HG03280 (cell line): ENCODE measurements at regions not wholly inside any gene's neighbourhood (a gene's known extent, or its start where the extent isn't known, plus 50 kb on each side); places are given as distances from the start of the nearest gene placed in this dataset.

ENCODE experiments used
- ATAC-seq: cut with Tn5 transposase; IDR thresholded peaks from one replicate; pipeline ENCODE4 v1.9.1; 2021; ENCODE audit warnings: mild to moderate bottlenecking, moderate library complexity; ENCODE audit not compliant: unreplicated experiment

GRCh38 chr6:50214937-50215336 is 165.2 kb upstream of the DEFB112 start:
- no peak for ATAC-seq

DNA sequence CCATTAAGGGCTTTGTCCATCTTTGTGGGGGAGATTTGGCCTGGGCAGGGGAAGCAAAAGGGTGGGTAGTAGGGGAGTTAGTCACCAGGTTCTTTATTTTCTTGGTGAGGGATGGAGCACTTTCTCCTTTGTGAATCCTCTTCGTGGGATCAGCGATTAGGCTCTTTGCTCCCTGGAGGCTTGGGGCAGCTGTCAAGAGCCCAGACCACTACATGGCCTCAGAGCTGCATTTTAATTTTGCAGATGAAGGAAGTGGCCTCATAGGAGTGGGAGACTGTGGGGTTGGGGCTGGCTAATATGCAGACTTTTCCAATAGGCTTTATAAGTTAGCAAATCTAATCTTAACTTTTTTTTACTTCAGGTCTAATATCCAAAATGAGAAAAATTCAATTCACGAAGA is 168.1 kb upstream of the DEFB112 start:
- no peak for ATAC-seq

GRCh38 chr6:50236164-50236563 is 186.4 kb upstream of the DEFB112 start:
- ATAC-seq: no peak

DNA sequence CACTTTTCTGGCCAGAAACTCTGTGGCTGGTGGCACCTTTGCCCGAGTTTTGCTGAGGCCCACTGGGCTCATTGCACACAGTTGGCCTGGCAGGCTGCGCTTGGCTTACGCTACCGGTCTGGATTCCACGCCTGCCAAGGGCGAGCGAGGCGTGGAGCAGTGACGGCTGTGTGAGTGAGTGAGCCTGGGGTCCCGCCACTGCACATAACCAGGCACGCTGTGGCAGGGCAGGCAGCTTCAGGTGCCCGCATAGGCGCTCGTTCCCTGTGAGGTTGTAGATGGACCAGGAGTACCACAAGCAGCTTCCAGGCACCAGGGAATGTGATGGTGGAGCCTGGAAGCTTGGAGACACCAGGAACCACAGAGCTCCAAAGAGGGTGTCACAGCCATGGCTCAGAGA is 190.1 kb upstream of the DEFB112 start:
- ATAC-seq: no peak

GRCh38 chr6:50240986-50241385 is 191.3 kb upstream of the DEFB112 start:
- no peak for ATAC-seq

DNA sequence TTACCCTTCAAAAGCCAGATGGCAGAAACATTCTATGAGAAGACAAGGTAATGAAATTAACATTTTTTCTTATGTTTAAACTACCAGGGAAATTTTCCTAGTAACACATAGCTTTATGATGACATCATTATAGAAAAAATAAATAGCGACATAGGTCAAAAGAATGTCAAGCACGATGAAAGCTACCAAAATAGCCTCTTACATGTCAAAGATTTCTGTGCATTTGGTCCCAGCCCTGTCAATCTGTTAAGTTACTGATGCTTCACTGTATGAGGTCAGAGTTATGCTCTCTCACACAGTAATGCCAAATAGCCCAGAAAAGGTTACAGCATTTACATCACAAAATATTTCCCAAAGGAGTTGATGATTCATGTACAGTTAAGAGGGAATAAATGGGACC is 199.8 kb upstream of the DEFB112 start:
- no peak for ATAC-seq

- ATAC-seq: no peak
These were observed 207.6 kb upstream of the DEFB112 start for GRCh38 chr6:50257322-50257721.

GRCh38 chr6:50259903-50260302 is 210.2 kb upstream of the DEFB112 start:
- ATAC-seq: no peak

- ATAC-seq: no peak
These were observed 215.4 kb upstream of the DEFB112 start for GRCh38 chr6:50264995-50265571.

DNA sequence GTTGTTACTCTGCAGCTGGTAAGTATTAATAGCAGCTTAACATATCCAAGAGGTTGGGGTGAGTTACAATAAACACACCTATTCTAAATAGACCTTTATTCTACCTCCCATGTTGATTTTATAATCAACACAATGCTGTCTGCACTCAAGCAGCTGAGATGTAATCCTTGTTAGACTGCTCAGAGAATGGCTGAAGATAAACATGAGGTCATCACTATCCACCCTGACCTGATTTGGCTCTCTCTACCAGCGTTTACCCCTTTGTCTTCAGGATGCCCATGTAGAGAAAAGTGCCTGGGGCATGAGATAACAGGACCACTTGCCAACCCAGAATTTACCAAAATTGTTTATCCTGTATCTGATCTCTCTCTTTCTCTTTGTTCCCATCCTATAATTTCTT is 220.7 kb upstream of the DEFB112 start:
- ATAC-seq: no peak

DNA sequence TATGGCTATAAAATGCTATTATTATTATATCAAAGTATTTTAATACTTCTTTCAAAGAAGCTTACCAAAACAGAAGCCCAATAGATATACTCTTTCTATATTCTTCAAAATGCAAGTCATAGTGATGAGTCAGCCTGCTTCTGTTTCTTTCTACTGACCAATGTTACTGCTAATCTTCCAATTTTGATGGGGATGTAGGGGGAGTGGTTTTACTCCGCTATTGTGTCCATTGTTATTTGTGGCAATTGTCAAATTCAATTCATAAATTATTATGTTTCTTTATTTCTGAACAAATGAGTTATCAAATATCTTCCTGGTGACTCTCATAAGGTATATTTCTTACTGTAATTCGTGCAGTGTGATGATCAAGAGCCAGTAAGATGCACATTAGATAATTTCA is 221.5 kb upstream of the DEFB112 start:
- ATAC-seq: no peak

DNA sequence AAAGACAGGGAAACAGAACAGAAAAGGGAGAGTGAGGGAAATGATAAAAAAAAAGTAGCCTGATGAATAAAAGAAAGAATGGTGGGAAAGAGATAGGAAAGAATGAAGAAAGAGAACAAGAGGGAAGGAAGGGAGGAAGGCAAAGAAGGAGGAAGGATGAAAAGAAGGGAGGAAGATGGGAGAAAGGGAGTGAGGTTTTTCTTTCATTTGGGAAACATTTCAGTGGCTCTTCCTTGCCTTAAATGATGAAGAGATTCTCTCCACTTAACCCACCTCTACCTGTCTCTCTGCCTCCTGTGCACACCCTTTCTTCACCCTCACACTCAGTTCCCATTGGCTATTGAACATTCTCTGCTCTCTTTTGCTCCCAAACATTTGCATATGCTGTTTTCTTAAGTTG is 222.1 kb upstream of the DEFB112 start:
- no peak for ATAC-seq

GRCh38 chr6:50272611-50273010 is 222.9 kb upstream of the DEFB112 start:
- ATAC-seq: no peak

DNA sequence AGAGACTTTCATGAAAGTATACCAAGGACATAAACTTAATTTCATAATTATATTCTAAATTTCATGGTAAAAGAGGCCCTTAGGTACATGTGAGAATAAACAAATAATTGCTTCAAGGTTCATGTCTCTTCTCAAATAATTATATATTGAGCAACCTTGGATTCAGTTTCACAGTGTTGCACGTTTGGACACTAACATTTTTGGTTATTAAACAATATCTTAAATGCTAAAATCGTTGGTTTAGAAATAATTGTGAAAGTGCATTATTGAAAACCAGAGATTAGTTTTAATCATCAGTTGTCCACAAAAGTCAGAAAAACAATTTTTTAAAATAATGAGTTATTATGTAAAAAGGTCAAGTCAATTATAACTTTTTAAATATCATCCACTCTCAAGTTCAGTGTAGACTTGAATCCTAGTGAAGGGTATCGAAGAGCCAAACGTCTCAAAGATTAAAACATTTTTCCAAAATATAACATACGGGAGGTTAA is 227.1 kb upstream of the DEFB112 start:
- no peak for ATAC-seq

DNA sequence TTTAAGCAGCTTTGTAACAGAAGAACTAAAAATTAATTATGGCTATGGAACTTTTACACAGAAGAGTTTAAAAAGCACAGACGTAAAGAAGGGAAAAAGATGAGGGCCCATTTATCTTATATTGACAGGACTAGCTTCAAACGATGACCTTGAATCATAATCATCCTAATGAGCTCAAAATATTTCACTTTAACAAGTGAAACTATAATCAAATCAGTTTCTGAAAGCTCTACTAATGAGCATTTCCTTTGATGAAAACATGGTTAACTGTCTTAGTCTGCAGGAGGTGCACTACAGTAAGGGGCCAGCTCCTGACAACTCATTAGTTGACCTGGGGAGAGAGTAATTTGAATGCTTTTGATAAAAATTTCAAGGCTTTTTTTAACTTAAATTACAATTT is 228.0 kb upstream of the DEFB112 start:
- no peak for ATAC-seq

DNA sequence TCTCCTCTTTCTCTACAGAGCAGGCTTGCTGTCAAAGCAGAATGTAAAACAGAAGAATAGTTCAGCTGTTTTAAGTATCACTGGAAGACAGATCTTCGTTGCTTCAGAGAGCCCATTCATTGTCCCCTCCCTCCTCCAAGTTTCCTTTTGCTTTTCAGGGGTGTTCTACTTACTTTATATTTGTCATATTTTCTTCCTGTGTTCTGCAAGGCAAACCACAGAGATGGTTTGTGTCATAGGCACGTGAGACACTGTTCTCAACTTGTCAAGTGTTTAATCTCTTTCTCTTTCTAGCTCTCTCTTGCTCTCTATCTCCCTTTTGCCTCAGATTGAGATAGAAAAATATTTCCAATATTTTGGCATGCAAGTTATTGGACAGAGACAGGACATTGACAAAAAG is 228.9 kb upstream of the DEFB112 start:
- ATAC-seq: no peak

DNA sequence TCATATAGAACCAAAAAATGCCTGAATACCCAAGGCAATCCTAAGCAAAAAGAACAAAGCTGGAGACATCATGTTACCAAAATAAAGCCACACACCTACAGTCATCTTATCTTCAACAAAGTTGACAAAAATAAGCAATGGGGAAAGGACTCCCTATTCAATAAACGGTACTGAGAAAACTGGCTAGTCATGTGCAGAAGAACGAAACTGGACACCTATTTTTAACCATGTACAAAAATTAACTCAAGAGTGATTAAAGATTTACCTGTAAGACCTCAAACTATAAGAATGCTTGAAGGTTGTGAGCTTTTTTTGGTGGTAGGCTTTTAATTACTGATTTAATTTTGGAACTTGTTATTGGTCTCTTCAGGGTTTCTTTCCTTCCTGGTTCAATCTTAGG is 236.0 kb upstream of the DEFB112 start:
- no peak for ATAC-seq

- no peak for ATAC-seq
These were observed 238.5 kb upstream of the DEFB112 start for GRCh38 chr6:50288241-50288640.

- ATAC-seq: no peak
These were observed 239.2 kb upstream of the DEFB112 start for GRCh38 chr6:50288881-50289280.

DNA sequence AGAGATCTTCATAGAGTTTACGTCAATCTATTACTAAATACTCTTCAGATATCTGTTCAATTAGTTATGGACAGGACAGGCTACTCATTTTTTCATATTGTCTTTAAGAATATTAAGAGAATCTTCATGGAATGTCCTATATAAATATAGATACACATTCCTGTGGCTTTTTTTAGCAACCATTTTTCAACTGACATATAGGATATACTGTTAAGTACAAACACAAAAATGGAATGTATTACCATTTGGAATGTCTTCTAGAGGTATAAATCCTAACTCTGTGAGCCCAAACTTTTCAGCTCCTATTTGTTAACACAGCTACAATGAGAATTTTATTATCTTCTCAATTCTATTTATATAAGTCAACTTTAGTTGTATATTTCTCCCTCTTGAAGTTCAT is 239.6 kb upstream of the DEFB112 start:
- ATAC-seq: no peak

- ATAC-seq: no peak
These were observed 251.6 kb upstream of the DEFB112 start for GRCh38 chr6:50301307-50301706.

DNA sequence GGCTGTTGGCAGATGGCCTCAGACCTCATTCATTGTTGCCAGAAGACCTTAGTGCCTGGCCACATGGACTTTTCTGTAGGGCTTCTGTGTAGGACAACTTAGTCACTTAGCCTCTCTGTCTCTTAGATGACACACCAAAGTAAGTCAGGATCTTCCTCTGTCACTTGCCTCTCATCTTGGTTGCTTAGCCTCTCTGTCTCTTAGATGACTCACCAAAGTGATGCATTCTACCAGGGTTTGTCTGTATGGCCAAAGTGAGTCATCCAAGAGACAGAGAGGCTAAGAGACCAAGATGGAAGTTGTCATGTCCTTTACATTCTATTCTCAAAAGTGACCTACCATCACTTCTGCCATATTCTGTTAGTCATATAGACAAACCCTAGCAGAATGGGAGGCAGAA is 255.9 kb upstream of the DEFB112 start:
- no peak for ATAC-seq

GRCh38 chr6:50318536-50318935 is 268.8 kb upstream of the DEFB112 start:
- no peak for ATAC-seq
